Progenitor cell of endocrine pancreas (in vitro differentiated cells): ENCODE measurements at regions not wholly inside any gene's neighbourhood (a gene's known extent, or its start where the extent isn't known, plus 50 kb on each side); places are given as distances from the start of the nearest gene placed in this dataset.

Experiments
- DNase-seq: peaks from one replicate; pipeline ENCODE4 v3.0.0; 2021; ENCODE audit warnings: low spot score; ENCODE audit not compliant: unreplicated experiment
- H3K27ac Mint-ChIP-seq: 2 replicates; pipeline ENCODE4 v1.8.0; 2021; ENCODE audit warnings: mild to moderate bottlenecking, moderate library complexity, mixed read lengths
- H3K27me3 Mint-ChIP-seq: 2 replicates; pipeline ENCODE4 v1.8.0; 2021; ENCODE audit warnings: mixed read lengths
- H3K36me3 Mint-ChIP-seq: 2 replicates; pipeline ENCODE4 v1.8.0; 2022; ENCODE audit warnings: mixed read lengths; ENCODE audit not compliant: insufficient read depth
- H3K4me1 Mint-ChIP-seq: 2 replicates; pipeline ENCODE4 v1.8.0; 2021; ENCODE audit warnings: low read depth, mixed read lengths
- H3K4me3 Mint-ChIP-seq: 2 replicates; pipeline ENCODE4 v1.8.0; 2021; ENCODE audit warnings: low read depth, mild to moderate bottlenecking, moderate library complexity, mixed read lengths
- H3K9me3 Mint-ChIP-seq: 2 replicates; pipeline ENCODE4 v1.8.0; 2021; ENCODE audit warnings: low read depth, mixed read lengths
- CTCF ChIP-seq: fragments of 200-600 bp; sonication (generic); IDR thresholded peaks from one replicate; pipeline ENCODE4 v1.5.0; 2021; ENCODE audit warnings: antibody characterized with exemption, mild to moderate bottlenecking; ENCODE audit not compliant: unreplicated experiment

GRCh38 chr1:58899587-58900271 lies 115.9 kb upstream of the JUN start:
- Mint-ChIP-seq H3K27me3 (no peaks in the 10 kb centered on the region), H3K4me1 (peaks cover 37% of the 10 kb centered on the region), H3K36me3 (no peaks in the 10 kb centered on the region), H3K4me3 (no peak overlapping the region), H3K9me3 (no peaks in the 10 kb centered on the region), H3K27ac (peak overlapping the region; percentile 8)
- TF ChIP-seq CTCF: no peak
- no peak for DNase-seq

GRCh38 chr1:58900396-58900795 lies 116.5 kb upstream of the JUN start:
- Mint-ChIP-seq H3K4me1 (peaks cover 35% of the 10 kb centered on the region), H3K27ac (no peak overlapping the region), H3K27me3 (peaks cover 2% of the 10 kb centered on the region), H3K36me3 (no peaks in the 10 kb centered on the region), H3K4me3 (no peak overlapping the region), H3K9me3 (no peaks in the 10 kb centered on the region)
- TF ChIP-seq CTCF: no peak
- DNase-seq: no peak

- DNase-seq: no peak
- Mint-ChIP-seq H3K27me3 (peaks cover 4% of the 10 kb centered on the region), H3K4me1 (peaks cover 35% of the 10 kb centered on the region), H3K36me3 (no peaks in the 10 kb centered on the region), H3K9me3 (no peaks in the 10 kb centered on the region), H3K27ac (no peak overlapping the region), H3K4me3 (no peak overlapping the region)
- no peak for TF ChIP-seq CTCF
These were observed 117.2 kb upstream of the JUN start for GRCh38 chr1:58901008-58901407.

GRCh38 chr1:58902830-58903513 lies 119.1 kb upstream of the JUN start:
- H3K27me3 Mint-ChIP-seq: peaks cover 5% of the 10 kb centered on the region
- no peak for DNase-seq
- no peaks in the 10 kb centered on the region for H3K36me3 Mint-ChIP-seq
- no peak for TF ChIP-seq CTCF
- peak overlapping the region; percentile 54 for H3K27ac Mint-ChIP-seq
- H3K4me1 Mint-ChIP-seq: peaks cover 27% of the 10 kb centered on the region
- no peaks in the 10 kb centered on the region for H3K9me3 Mint-ChIP-seq
- H3K4me3 Mint-ChIP-seq: peak overlapping the region; percentile 22

- peaks cover 30% of the 10 kb centered on the region for H3K4me1 Mint-ChIP-seq
- H3K27ac Mint-ChIP-seq: peak overlapping the region; percentile 91
- peak; percentile 44 for DNase-seq
- no peaks in the 10 kb centered on the region for H3K36me3 Mint-ChIP-seq
- H3K9me3 Mint-ChIP-seq: no peaks in the 10 kb centered on the region
- peak overlapping the region; percentile 67 for H3K4me3 Mint-ChIP-seq
- no peak for TF ChIP-seq CTCF
- peaks cover 5% of the 10 kb centered on the region for H3K27me3 Mint-ChIP-seq
These were observed 119.9 kb upstream of the JUN start for GRCh38 chr1:58903514-58904298.
